Mucosa of gallbladder (tissue), 1 donor: ENCODE measurements at regions not wholly inside any gene's neighbourhood (a gene's known extent, or its start where the extent isn't known, plus 50 kb on each side); places are given as distances from the start of the nearest gene placed in this dataset.
"Not testable (repeated sequence)": the region's sequence is repeated elsewhere in the genome, so short reads cannot be mapped to it uniquely, and the experiment has no call there.

ENCODE experiments used
- DNase-seq: peaks from one replicate; pipeline ENCODE4 v3.0.0-alpha.2; 2020; ENCODE audit warnings: low spot score
- donor health status: DM: no; HTN: no; CAD: no.

DNA sequence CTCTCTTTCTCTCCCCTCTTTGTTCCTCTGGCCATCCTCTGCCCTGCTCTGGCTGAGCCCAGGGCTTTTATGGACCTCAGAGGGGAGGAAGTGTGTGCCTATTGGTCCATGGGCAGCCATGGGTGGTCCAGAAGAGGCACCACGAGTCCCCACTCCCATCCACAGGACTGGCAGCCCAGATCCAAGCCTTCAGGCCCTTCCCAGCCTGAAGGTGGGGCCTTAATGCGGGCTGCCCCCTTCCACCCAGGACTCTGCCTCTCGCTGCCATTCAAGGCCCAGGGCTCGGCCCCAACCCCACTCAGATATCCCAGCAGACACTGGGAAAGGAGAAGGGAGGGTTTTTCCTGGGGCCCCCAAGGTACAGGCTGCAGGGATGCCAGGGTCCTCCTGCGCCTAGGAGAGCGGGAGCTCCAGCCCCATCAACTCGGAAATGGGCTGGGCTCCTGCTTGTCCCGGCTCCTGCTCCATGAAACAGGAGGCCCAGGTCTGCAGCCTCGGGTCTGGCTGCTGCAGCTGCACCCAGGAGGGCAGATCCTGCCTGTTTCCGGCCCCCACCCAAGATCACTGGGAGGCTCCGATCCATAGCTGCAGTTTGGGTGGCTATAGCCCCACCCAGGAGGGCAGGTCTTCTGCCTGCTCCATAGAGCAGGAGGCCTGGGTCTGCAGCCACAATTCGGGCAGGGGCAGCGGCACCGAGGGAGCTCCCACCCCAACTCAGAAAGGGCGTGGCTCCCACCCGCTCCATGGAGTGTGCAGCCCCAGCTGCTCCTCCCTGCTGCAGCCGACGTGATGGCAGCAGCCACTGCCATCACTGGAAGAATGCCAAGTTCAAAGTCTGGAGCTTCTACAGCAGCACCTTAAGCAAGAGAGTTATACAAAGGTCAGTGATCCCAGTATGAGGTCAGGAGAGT, 116.6 kb upstream of the RBBP8 start:
- peak; percentile 54 for DNase-seq

- no peak for DNase-seq
Observed at GRCh38 chr18:22817844-22818243, 115.3 kb upstream of the RBBP8 start.

GRCh38 chr18:22822024-22822423, 111.1 kb upstream of the RBBP8 start:
- DNase-seq, result no peak

- no peak for DNase-seq
Observed at GRCh38 chr18:22822841-22823508, 110.2 kb upstream of the RBBP8 start.

DNA sequence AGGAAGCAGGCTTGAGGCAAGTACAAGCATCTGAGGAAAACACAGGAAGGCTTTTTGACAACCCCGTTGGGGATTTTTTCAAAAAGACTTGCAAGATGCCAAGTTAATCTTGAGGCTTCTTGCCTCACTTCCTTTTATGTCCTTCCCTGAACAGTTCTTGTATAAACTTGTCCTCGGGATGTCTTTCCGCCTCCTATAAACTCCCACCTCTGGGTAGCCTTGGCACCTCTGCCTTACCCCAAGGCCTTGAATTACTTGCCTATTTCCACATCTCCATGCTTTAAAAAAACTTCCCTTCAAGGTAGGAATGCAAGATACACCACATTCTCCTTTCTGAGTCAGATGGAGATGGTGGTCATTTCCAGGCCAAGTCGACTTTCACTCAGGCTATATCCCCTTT, 106.4 kb upstream of the RBBP8 start:
- DNase-seq, result no peak

GRCh38 chr18:22827216-22827615, 105.9 kb upstream of the RBBP8 start:
- no peak for DNase-seq

- no peak for DNase-seq
Observed at GRCh38 chr18:22827741-22828140, 105.4 kb upstream of the RBBP8 start.

DNA sequence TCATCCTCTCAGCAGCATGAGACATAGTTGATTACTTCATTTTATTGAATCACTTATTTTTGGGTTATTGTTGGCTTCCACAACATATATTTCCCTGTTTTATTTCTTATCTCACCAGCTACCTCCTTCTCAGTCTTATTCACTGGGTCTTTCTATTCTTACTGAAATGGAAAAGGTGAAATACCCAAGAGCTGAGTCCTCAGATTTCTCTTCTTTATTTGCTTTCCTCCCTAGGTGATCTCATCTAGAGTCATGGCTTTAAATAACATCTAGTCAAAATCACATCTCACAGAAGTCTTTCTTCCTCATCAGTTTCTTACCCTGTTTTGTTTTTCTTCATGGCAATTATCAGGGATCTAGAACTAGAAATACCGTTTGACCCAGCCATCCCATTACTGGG, 105.0 kb upstream of the RBBP8 start:
- no peak for DNase-seq

DNA sequence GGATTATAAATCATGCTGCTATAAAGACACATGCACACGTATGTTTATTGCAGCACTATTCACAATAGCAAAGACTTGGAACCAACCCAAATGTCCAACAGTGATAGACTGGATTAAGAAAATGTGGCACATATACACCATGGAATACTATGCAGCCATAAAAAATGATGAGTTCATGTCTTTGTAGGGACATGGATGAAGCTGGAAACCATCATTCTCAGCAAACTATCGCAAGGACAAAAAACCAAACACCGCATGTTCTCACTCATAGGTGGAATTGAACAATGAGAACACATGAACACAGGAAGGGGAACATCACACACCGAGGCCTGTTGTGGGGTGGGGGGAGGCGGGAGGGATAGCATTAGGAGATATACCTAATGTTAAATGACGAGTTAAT, 104.5 kb upstream of the RBBP8 start:
- DNase-seq, result not testable (repeated sequence)

- no peak for DNase-seq
Observed at GRCh38 chr18:22829781-22830180, 103.3 kb upstream of the RBBP8 start.

DNA sequence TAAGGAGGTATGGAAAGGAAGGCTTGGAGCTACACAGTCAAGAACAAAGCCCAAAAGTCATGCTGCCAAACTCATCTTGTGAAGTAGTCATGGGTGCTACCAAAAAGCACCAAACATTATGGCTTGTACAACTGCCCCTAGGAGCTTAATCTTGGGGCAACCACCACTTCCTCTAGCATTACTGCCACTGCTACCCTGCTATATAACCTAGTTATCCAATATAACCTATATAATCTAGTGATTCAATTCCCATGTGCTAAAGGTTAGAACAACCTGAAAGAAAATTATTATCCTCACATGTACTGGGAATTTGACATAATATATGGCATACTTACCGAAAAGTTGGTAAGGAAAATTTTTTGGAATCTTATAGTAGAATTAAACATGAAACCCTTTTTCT, 102.6 kb upstream of the RBBP8 start:
- no peak for DNase-seq

DNA sequence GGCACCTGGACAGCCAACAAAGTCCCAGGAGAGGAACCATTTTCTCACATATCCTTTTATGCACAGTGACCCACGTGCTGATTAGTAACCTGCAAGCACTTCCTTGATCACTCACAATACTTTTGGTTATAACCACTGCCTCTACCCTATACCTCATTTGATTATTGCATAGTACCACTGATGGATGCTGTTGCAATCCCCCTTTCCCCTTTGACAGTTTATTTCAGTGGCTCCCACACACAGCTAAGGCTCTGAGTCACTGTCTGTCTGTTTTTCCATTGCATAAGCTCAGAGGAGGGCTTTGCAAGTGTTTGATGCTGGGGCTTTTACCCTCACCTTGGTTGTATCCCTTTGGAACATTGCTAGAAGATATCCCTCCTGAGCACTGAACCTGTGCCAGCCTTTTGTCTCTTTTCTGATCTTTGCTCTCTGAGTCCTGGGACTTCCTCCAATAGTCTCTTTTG, 101.7 kb upstream of the RBBP8 start:
- peak; percentile 53 for DNase-seq

DNA sequence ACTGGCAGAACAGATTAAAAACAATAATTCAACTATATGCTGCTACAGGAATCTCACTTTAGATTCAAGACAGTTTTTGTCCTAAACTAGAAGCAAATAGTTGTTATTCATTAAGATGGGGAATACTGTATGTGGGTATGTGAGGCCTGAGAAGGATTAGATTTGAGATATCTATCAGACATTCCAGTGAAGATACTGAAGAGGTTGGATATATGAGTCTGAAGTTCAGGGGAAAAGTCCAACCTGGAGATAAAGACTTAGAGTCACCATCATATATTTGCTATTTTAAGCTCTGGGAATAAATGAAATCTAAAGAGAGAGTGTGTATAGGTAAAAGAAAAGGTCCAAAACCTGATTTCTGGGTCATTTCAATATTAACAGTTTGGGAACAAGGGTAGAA, 96.2 kb upstream of the RBBP8 start:
- DNase-seq, result no peak

GRCh38 chr18:22838221-22838620, 94.9 kb upstream of the RBBP8 start:
- DNase-seq, result no peak

- no peak for DNase-seq
Observed at GRCh38 chr18:22838639-22839277, 94.4 kb upstream of the RBBP8 start.

DNA sequence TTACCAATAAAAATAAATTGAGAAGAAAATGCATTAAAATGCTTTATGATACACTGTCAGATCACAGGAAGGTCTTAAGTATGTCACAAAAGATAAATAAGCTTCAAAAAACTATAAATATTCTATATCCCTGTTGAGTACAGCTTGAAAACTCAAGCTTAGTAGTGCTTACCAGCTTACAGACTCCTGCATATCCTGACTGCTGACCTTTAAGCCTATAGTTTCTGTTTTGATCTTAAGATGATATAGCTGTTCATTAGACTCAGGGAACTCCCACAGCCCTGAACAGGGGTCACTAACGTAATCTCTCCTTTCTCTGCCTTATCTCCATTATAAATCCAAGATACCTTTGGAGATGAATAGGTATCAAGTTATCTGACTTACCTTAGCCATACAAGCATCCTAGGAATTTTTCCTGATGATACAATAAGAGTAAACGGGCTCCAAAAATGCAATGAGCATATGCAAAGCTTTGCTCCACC, 93.7 kb upstream of the RBBP8 start:
- DNase-seq, result no peak

GRCh38 chr18:22840606-22841144, 92.5 kb upstream of the RBBP8 start:
- no peak for DNase-seq

DNA sequence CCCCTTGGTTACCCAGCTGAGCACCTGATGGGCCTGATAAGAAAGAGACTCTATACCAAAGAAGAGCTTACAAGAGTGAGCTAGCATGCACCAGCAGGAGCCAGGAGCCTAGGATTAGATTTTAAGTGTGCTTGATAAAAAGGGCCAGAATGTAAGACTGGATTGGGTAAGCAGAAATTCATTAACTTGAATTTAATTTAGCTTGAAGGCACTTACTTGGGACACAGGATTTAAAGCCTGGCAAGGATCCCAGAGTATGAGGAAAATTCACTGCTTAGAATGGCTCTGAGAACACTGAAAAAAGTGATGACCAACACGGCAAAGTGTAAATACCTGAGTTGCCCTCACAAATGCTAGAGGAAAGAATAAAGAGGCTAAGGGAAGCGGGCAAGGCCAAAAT, 91.3 kb upstream of the RBBP8 start:
- DNase-seq, result no peak

DNA sequence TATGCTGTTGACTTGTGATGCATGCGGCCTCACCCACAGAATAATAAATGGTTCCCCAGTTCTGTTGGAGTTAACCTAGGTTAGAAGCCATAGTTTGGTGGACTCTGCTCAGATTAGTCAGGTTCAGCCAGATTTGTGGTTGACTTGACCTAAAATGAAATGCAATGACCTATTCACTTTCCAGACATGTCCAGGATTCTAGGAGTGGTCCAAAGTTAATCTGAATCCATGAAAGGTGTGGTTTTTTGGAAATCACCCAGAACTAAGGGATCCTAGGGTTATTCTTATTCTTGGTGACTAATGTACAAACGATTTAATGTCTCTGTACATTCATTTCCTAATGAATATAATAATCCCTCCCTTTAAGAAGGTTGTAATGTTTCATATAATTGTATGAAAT, 88.9 kb upstream of the RBBP8 start:
- no peak for DNase-seq

- no peak for DNase-seq
Observed at GRCh38 chr18:22844628-22845027, 88.5 kb upstream of the RBBP8 start.

DNA sequence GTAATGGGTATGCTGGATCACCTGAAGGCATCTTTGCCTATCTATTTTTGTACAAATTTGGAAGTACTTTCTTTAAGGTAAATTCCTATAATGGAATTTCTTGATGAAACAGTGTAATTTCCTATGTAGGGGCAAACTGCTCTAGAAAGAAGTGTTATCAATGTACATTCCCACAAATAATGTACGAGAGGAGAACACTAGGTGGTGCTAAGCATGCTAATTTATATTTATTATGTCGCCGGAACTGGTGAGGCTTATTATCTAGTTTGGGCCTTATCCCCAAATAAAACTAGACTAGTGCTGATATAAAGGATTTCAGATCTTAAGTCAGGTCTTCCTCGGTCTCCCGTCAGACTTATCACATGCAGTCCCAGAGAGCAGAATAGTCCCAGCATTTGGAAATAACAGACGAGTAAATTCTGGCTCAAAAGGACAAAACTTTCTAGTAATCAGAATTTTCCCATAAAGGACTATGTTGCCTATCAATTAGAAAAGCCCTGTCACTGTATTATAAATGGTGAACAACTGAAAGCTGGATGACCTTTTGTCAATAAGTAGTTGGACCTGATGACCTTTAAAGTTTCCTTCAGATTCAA, 86.9 kb upstream of the RBBP8 start:
- DNase-seq, result no peak

DNA sequence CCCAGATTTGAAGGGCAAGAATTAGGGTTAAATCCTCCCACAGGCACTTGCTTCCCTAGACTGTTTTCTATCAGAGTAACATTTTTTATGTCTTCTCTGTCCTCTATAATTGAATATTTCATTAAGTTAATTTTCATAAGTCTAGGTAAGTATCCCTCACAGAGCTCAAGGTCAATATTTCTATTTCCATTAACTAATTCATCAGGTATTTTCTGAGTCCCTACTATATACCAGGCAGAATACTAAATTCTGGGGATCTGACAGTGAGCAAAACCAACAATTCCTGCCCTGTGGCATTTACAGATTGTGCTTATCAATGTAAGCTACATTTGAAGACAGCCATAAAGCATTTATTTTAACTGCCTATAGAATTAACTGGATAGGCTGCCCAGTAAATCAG, 86.4 kb upstream of the RBBP8 start:
- no peak for DNase-seq
